Suprapubic skin (tissue), 4 donors: ENCODE measurements at regions not wholly inside any gene's neighbourhood (a gene's known extent, or its start where the extent isn't known, plus 50 kb on each side); places are given as distances from the start of the nearest gene placed in this dataset.

ENCODE experiments used
- DNase-seq, 2 donors: peaks; one replicate each; pipeline ENCODE4 v3.0.0-alpha.2; 2019; ENCODE audit warnings: low spot score in 2 of 2
- H3K27ac ChIP-seq: fragments of 200-600 bp; sonication (generic); one replicate; pipeline ENCODE4 v1.5.1; 2019
- H3K27me3 ChIP-seq: fragments of 200-600 bp; sonication (generic); one replicate; pipeline ENCODE4 v1.5.1; 2019
- H3K36me3 ChIP-seq: fragments of 200-600 bp; sonication (generic); one replicate; pipeline ENCODE4 v1.5.1; 2019
- H3K4me1 ChIP-seq: fragments of 200-600 bp; sonication (generic); one replicate; pipeline ENCODE4 v1.5.1; 2019
- H3K4me3 ChIP-seq: fragments of 200-600 bp; sonication (generic); one replicate; pipeline ENCODE4 v1.5.1; 2019; ENCODE audit warnings: mild to moderate bottlenecking
- H3K9me3 ChIP-seq: fragments of 200-600 bp; sonication (generic); one replicate; pipeline ENCODE4 v1.5.1; 2019
- EP300 ChIP-seq: sonication (generic); formaldehyde crosslinking; IDR thresholded peaks from one replicate; pipeline ENCODE4 v1.6.1; 2017; ENCODE audit warnings: antibody characterized with exemption
- POLR2A ChIP-seq, 2 donors: fragments of 450-650 bp; IDR thresholded peaks; one replicate each; pipeline ENCODE4 v1.6.1; 2017; ENCODE audit warnings: antibody characterized with exemption in 2 of 2, mild to moderate bottlenecking in 2 of 2, moderate library complexity in 2 of 2
- POLR2AphosphoS5 ChIP-seq, 3 donors: sonication (generic); formaldehyde crosslinking; IDR thresholded peaks; one replicate each; pipeline ENCODE4 v1.6.1; 2017; ENCODE audit warnings: antibody characterized with exemption in 3 of 3
- WGBS: methylation state at CpG from one replicate; pipeline ENCODE4 v1.1.5; 2018; 5-methylcytosine and 5-hydroxymethylcytosine counted together
- TF ChIP-seq, protein P1 (sequence below), 2 donors: fragments of 200-600 bp in 1 of 2; fragments of 450-650 bp in 1 of 2; sonication (generic) in 1 of 2; IDR thresholded peaks; one replicate each; pipeline ENCODE4 v1.5.1; 2016 to 2019; ENCODE audit warnings: antibody characterized with exemption in 2 of 2, mild to moderate bottlenecking in 1 of 2, moderate library complexity in 1 of 2

DNA sequence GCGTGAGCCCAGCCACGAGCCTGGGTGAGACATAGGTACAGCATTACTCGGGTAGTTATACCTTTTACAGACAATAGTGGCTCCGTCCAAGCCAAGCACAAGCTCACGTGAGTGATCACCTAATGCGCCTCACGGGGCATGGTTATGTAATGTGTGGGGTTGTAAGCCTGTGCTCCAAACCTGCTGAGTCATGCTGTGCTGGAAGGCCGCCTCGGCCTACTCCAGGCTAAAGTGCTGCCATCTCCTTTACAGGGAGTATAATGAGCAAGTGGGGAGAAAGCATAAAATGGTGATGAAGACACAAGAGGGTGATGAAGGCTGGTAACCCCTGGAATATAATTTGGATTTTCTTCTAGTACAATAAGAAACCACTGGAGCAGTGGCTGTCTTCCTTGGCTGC lies 175.8 kb upstream of the STT3B start:
- H3K27me3 ChIP-seq = no peaks in the 10 kb centered on the region
- WGBS = 57% methylated on average over 9 of the region's 9 CpGs
- no peak for DNase-seq
- no peak overlapping the region for H3K4me3 ChIP-seq
- peak in 2 of 3 donors; percentile 27 to 81 for TF ChIP-seq POLR2AphosphoS5 (IDR thresholded peaks at IDR 0.05)
- no peak for TF ChIP-seq EP300
- TF ChIP-seq POLR2A (IDR thresholded peaks at IDR 0.05) = no peak
- no peak overlapping the region for H3K27ac ChIP-seq
- no peaks in the 10 kb centered on the region for H3K36me3 ChIP-seq
- H3K9me3 ChIP-seq = no peaks in the 10 kb centered on the region
- H3K4me1 ChIP-seq = peaks cover 8% of the 10 kb centered on the region

DNA sequence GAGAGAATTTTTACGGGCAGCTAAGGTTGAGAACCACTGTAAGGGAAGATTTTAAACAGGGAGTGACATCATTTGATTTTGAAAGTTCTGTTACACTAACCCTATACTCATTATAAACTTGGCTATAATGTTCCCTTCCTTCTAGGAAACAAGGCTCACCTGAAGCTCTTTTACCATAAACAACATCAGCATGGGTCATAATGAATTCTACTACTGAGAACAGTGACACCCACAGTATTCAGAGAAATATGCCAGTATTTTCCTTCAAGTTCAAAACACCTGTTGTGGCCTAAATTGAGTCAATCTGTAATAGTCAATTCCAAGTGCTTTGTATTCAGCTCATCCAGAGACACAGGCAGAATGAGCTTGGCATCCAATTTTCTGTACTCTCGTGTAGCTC lies 175.3 kb upstream of the STT3B start:
- no peaks in the 10 kb centered on the region for H3K9me3 ChIP-seq
- H3K27me3 ChIP-seq = no peaks in the 10 kb centered on the region
- no peak overlapping the region for H3K27ac ChIP-seq
- H3K4me1 ChIP-seq = peaks cover 8% of the 10 kb centered on the region
- 88% methylated on average over 2 of the region's 2 CpGs for WGBS
- TF ChIP-seq POLR2A (IDR thresholded peaks at IDR 0.05) (no peak), POLR2AphosphoS5 (IDR thresholded peaks at IDR 0.05) (no peak), EP300 (no peak)
- TF ChIP-seq, protein P1, sequence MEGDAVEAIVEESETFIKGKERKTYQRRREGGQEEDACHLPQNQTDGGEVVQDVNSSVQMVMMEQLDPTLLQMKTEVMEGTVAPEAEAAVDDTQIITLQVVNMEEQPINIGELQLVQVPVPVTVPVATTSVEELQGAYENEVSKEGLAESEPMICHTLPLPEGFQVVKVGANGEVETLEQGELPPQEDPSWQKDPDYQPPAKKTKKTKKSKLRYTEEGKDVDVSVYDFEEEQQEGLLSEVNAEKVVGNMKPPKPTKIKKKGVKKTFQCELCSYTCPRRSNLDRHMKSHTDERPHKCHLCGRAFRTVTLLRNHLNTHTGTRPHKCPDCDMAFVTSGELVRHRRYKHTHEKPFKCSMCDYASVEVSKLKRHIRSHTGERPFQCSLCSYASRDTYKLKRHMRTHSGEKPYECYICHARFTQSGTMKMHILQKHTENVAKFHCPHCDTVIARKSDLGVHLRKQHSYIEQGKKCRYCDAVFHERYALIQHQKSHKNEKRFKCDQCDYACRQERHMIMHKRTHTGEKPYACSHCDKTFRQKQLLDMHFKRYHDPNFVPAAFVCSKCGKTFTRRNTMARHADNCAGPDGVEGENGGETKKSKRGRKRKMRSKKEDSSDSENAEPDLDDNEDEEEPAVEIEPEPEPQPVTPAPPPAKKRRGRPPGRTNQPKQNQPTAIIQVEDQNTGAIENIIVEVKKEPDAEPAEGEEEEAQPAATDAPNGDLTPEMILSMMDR (IDR thresholded peaks at IDR 0.05) = no peak
- H3K4me3 ChIP-seq = no peak overlapping the region
- H3K36me3 ChIP-seq = no peaks in the 10 kb centered on the region
- no peak for DNase-seq

DNA sequence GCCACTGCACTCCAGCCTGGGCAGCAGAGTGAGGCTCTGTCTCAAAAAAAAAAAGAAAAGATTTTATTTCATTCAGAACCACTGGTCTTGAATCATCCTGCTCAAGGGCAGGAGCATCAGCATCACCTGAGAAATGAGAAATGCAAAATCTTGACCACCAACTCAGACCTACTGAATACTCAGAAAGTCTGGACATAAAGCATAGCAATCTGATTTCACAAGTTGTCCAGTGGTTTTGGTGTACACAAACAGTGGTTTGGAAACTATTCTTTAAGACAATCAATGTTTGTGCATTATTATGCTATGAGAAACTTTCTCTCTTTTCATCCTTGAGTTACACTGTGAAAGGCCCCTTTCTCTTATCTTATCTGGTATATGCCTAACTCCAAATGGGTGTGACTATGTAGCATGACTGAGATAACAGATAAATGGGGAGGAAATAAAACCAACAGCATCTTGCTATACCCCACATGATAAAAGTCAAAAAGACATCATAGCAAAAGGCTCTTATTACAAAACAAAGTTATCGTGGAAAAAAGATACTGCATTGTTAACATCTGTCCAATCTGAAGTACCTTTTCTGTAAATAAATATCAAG lies 174.2 kb upstream of the STT3B start:
- H3K36me3 ChIP-seq = no peaks in the 10 kb centered on the region
- no peak for DNase-seq
- no peaks in the 10 kb centered on the region for H3K27me3 ChIP-seq
- TF ChIP-seq EP300 (no peak), POLR2A (IDR thresholded peaks at IDR 0.05) (no peak), POLR2AphosphoS5 (IDR thresholded peaks at IDR 0.05) (no peak)
- TF ChIP-seq, protein P1 (IDR thresholded peaks at IDR 0.05) = no peak
- H3K4me3 ChIP-seq = no peak overlapping the region
- no peaks in the 10 kb centered on the region for H3K9me3 ChIP-seq
- WGBS = 90% methylated on average over 1 of the region's 1 CpG
- peaks cover 8% of the 10 kb centered on the region for H3K4me1 ChIP-seq
- no peak overlapping the region for H3K27ac ChIP-seq

DNA sequence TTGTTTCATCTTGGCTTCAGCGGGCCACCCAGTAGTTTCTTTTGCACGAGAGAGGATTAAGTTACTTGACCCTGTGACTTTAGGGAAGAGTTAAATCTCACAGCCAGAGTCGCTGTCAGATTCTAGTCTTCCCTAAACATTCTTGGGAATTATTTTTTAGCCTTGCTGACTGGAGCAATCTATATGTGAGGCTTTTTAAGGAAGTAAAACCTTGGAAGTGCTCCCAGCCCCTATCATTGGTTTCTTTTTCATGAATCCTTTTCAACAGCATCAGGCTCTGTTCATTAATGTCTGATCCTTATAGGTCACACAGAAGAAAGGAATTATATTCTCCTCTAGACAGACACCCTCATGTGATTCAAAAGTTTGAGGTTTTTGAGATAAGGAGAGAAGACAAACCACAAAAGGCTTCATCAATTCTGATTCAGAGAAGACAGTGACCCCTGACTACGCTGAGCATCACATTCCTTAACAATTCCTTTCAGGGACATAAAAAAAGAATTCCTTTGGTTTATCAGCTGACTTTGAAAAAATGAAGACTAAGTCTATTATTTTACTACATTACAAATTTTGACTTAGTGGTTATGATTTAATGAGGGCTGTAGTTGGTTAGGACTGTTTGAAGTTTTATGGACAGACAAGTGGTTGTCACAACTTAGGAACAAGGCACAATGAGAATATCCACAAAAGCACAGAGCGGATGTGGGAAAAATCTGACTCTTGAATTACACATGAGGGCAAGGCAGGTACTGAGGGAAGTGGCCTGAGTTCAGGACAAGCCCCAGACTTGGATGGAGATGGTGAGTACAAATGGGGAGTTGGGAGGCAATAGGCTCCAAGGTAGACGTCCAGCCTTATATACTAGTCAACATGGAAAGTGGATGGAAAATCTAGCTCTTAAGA lies 171.1 kb upstream of the STT3B start:
- no peak for TF ChIP-seq EP300
- TF ChIP-seq, protein P1 (IDR thresholded peaks at IDR 0.05) = no peak
- no peak overlapping the region for H3K27ac ChIP-seq
- DNase-seq = no peak
- 61% methylated on average over 6 of the region's 6 CpGs for WGBS
- peaks cover 8% of the 10 kb centered on the region for H3K4me1 ChIP-seq
- H3K36me3 ChIP-seq = no peaks in the 10 kb centered on the region
- no peaks in the 10 kb centered on the region for H3K27me3 ChIP-seq
- no peak overlapping the region for H3K4me3 ChIP-seq
- no peaks in the 10 kb centered on the region for H3K9me3 ChIP-seq

DNA sequence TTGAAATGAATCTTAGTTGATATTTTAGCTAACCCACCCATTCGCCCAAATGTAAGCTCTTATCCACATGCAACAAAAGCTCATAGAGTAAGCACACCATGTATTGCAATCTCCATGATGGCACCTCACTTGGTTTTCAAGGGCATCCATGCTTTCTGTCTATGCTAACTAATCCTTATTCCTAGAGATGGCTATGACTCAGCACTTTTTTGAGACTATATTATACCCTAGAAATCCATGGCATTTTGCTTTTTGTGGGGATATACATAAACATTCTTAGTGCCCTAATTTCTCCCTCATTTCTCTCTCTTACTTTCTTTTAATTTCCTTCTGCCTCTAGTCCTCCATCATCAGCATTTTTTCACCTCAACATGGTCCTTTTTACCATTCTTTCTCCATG lies 168.5 kb upstream of the STT3B start:
- TF ChIP-seq EP300 = no peak
- no peak for TF ChIP-seq POLR2AphosphoS5 (IDR thresholded peaks at IDR 0.05)
- TF ChIP-seq POLR2A (IDR thresholded peaks at IDR 0.05) = no peak
- TF ChIP-seq, protein P1 (IDR thresholded peaks at IDR 0.05) = no peak
- no peak overlapping the region for H3K4me3 ChIP-seq
- peaks cover 4% of the 10 kb centered on the region for H3K4me1 ChIP-seq
- no peak for DNase-seq
- H3K9me3 ChIP-seq = no peaks in the 10 kb centered on the region
- H3K27me3 ChIP-seq = no peaks in the 10 kb centered on the region
- WGBS = 93% methylated on average over 1 of the region's 1 CpG
- H3K27ac ChIP-seq = no peak overlapping the region
- H3K36me3 ChIP-seq = no peaks in the 10 kb centered on the region
